NB4 (cell line): ENCODE measurements at regions not wholly inside any gene's neighbourhood (a gene's known extent, or its start where the extent isn't known, plus 50 kb on each side); places are given as distances from the start of the nearest gene placed in this dataset.

Experiments used
- POLR2A ChIP-seq: IDR thresholded peaks from 2 replicates; pipeline ENCODE4 v1.6.1; 2011; ENCODE audit warnings: mild to moderate bottlenecking; ENCODE audit not compliant: insufficient read length; ENCODE audit errors: extremely low read depth
- TF ChIP-seq, protein P1 (sequence below): IDR thresholded peaks from one replicate; pipeline ENCODE4 v1.5.1; 2012; ENCODE audit warnings: low read depth, low read length

DNA sequence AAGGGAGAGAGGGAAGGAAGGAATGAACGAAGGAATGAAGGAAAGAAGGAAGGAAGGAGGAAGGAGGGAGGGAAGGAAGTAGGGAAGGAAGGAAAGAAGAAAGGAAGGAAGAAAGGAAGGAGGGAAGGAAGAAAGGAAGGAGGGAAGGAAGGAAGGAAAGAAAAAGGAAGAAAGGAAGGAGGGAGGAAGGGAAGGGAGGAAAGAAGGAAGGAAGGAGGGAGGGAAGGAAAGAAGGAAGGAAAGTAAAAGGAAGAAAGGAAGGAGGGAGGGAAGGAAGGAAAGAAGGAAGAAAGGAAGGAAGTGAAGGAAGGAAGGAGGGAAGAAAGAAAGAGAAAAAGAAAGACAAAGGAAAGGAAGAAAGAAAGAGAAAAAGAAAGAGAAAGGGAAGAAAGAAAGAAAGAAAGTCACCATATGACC lies 442.4 kb downstream of the RBFOX1 start:
- TF ChIP-seq, protein P1, sequence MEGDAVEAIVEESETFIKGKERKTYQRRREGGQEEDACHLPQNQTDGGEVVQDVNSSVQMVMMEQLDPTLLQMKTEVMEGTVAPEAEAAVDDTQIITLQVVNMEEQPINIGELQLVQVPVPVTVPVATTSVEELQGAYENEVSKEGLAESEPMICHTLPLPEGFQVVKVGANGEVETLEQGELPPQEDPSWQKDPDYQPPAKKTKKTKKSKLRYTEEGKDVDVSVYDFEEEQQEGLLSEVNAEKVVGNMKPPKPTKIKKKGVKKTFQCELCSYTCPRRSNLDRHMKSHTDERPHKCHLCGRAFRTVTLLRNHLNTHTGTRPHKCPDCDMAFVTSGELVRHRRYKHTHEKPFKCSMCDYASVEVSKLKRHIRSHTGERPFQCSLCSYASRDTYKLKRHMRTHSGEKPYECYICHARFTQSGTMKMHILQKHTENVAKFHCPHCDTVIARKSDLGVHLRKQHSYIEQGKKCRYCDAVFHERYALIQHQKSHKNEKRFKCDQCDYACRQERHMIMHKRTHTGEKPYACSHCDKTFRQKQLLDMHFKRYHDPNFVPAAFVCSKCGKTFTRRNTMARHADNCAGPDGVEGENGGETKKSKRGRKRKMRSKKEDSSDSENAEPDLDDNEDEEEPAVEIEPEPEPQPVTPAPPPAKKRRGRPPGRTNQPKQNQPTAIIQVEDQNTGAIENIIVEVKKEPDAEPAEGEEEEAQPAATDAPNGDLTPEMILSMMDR = no peak
- TF ChIP-seq POLR2A = no peak
